IMR-90 (cell line): ENCODE measurements at regions not wholly inside any gene's neighbourhood (a gene's known extent, or its start where the extent isn't known, plus 50 kb on each side); places are given as distances from the start of the nearest gene placed in this dataset.

Experiments used
- ATAC-seq: fragments of 200-7000 bp; cut with Tn5 transposase; 2 replicates; pipeline ENCODE4 v1.9.1; 2020; ENCODE audit warnings: low read depth, mild to moderate bottlenecking, moderate library complexity
- BruUV-seq: library from RNA; stranded (reverse); fragments of 400-500 nt; replicated peaks from 2 replicates; lab custom pipeline; 2021; lab: Mats Ljungman, UMichigan
- CTCF ChIA-PET: fragments of 300-600 bp; formaldehyde crosslinking; extraction: SDS; loops from one replicate; lab custom pipeline; 2021; ENCODE audit warnings: antibody characterized with exemption; lab: Yijun Ruan, JAX
- POLR2A ChIA-PET: fragments of 300-600 bp; sonication (Branson Sonifier 250); formaldehyde crosslinking; loops from one replicate; lab custom pipeline; 2022; ENCODE audit warnings: antibody characterized with exemption; ENCODE audit not compliant: unreplicated experiment; lab: Charles Lee
- DNase-seq: peaks from one replicate; pipeline ENCODE4 v3.0.0; 2013
- H2AFZ ChIP-seq: replicated peaks from 2 replicates; pipeline ENCODE3; 2013; ENCODE audit warnings: low read length, mild to moderate bottlenecking; ENCODE audit not compliant: poor library complexity
- H2AK5ac ChIP-seq: 2 replicates; pipeline ENCODE4 v1.6.1; 2013; ENCODE audit warnings: low read depth, low read length, inconsistent platforms
- H2AK9ac ChIP-seq: replicated peaks from 2 replicates; pipeline ENCODE3; 2013; ENCODE audit warnings: mild to moderate bottlenecking, low read depth, low read length, moderate library complexity; ENCODE audit not compliant: poor library complexity
- H2BK120ac ChIP-seq: 2 replicates; pipeline ENCODE4 v1.6.1; 2013; ENCODE audit warnings: low read depth, low read length, inconsistent platforms
- H2BK15ac ChIP-seq: 3 replicates; pipeline ENCODE4 v1.6.1; 2013; ENCODE audit warnings: low read depth, low read length, inconsistent platforms
- H2BK20ac ChIP-seq: 2 replicates; pipeline ENCODE4 v1.6.1; 2013; ENCODE audit warnings: low read depth, mild to moderate bottlenecking, inconsistent platforms, low read length, moderate library complexity
- H2BK5ac ChIP-seq: 2 replicates; pipeline ENCODE4 v1.6.1; 2013; ENCODE audit warnings: mild to moderate bottlenecking, low read depth, low read length, inconsistent platforms; ENCODE audit not compliant: poor library complexity, severe bottlenecking
- H3K14ac ChIP-seq: replicated peaks from 2 replicates; pipeline ENCODE4 v1.6.1; 2013; ENCODE audit warnings: low read depth, low read length, inconsistent platforms
- H3K18ac ChIP-seq: 2 replicates; pipeline ENCODE4 v1.6.1; 2013; ENCODE audit warnings: low read depth, low read length, control low read depth
- H3K23ac ChIP-seq: 2 replicates; pipeline ENCODE4 v1.6.1; 2013; ENCODE audit warnings: low read depth, low read length, inconsistent platforms
- H3K27ac ChIP-seq: 2 replicates; pipeline ENCODE4 v1.5.1; 2013; ENCODE audit warnings: mild to moderate bottlenecking, control low read depth, low read length; ENCODE audit not compliant: insufficient read depth
- H3K27me3 ChIP-seq: 2 replicates; pipeline ENCODE4 v1.6.1; 2013; ENCODE audit warnings: low read length; ENCODE audit not compliant: control insufficient read depth, insufficient read depth
- H3K36me3 ChIP-seq: 2 replicates; pipeline ENCODE4 v1.6.1; 2013; ENCODE audit warnings: low read length, mixed read lengths; ENCODE audit not compliant: control insufficient read depth, insufficient read depth
- H3K4ac ChIP-seq: 2 replicates; pipeline ENCODE4 v1.6.1; 2013; ENCODE audit warnings: low read depth, low read length, inconsistent platforms
- H3K4me1 ChIP-seq: 2 replicates; pipeline ENCODE4 v1.6.1; 2013; ENCODE audit warnings: low read length, mixed read lengths; ENCODE audit not compliant: control insufficient read depth, insufficient read depth
- H3K4me2 ChIP-seq: 2 replicates; pipeline ENCODE4 v1.6.1; 2013; ENCODE audit warnings: low read depth, mild to moderate bottlenecking, control low read depth, low read length, moderate library complexity
- H3K4me3 ChIP-seq: 2 replicates; pipeline ENCODE4 v1.5.1; 2013; ENCODE audit warnings: low read depth, mild to moderate bottlenecking, control low read depth, low read length, moderate library complexity; ENCODE audit not compliant: insufficient read depth
- H3K56ac ChIP-seq: 2 replicates; pipeline ENCODE4 v1.6.1; 2013; ENCODE audit warnings: low read length, inconsistent platforms; ENCODE audit not compliant: insufficient read depth; ENCODE audit errors: extremely low read depth
- H3K79me1 ChIP-seq, 2 experiments: 2 replicates each; pipeline ENCODE4 v1.6.1; 2013; ENCODE audit warnings: low read length in 2 of 2, inconsistent platforms in 1 of 2, low read depth in 1 of 2
- H3K9ac ChIP-seq: 2 replicates; pipeline ENCODE4 v1.6.1; 2013; ENCODE audit warnings: low read depth, low read length, control low read depth
- H3K9me1 ChIP-seq: 2 replicates; pipeline ENCODE4 v1.6.1; 2013; ENCODE audit warnings: low read length, inconsistent platforms; ENCODE audit not compliant: insufficient read depth
- H3K9me3 ChIP-seq: 2 replicates; pipeline ENCODE4 v1.6.1; 2013; ENCODE audit warnings: low read length; ENCODE audit not compliant: control insufficient read depth, insufficient read depth
- H4K20me1 ChIP-seq: 2 replicates; pipeline ENCODE4 v1.6.1; 2013; ENCODE audit warnings: low read length, inconsistent platforms; ENCODE audit not compliant: insufficient read depth
- H4K5ac ChIP-seq: 2 replicates; pipeline ENCODE4 v1.6.1; 2013; ENCODE audit warnings: mild to moderate bottlenecking, low read depth, low read length, control low read depth
- H4K8ac ChIP-seq, 2 experiments: 2 replicates each; pipeline ENCODE4 v1.6.1; 2013; ENCODE audit warnings: low read depth in 2 of 2, low read length in 2 of 2, control low read depth in 1 of 2, inconsistent platforms in 1 of 2
- H4K91ac ChIP-seq: 2 replicates; pipeline ENCODE4 v1.6.1; 2013; ENCODE audit warnings: low read depth, low read length, inconsistent platforms; ENCODE audit not compliant: insufficient read depth
- BHLHE40 ChIP-seq: fragments of 150-350 bp; IDR thresholded peaks from 2 replicates; pipeline ENCODE4 v1.6.1; 2016; ENCODE audit warnings: mild to moderate bottlenecking, low read depth, low read length
- CEBPB ChIP-seq: IDR thresholded peaks from 2 replicates; pipeline ENCODE4 v1.6.1; 2012; ENCODE audit warnings: low read depth, low read length, improper control_type of control experiment
- CHD1 ChIP-seq: IDR thresholded peaks from 2 replicates; pipeline ENCODE4 v1.6.1; 2012; ENCODE audit warnings: low read depth, low read length, improper control_type of control experiment
- CTCF ChIP-seq: conservative IDR thresholded peaks from 2 replicates; pipeline ENCODE4 v1.5.1; 2012; ENCODE audit warnings: mild to moderate bottlenecking, low read depth, low read length, improper control_type of control experiment
- ELK1 ChIP-seq: fragments of 150-350 bp; IDR thresholded peaks from 2 replicates; pipeline ENCODE4 v1.6.1; 2016; ENCODE audit warnings: low read depth, mild to moderate bottlenecking, low read length, moderate library complexity, borderline replicate concordance
- FOS ChIP-seq: fragments of 150-350 bp; IDR thresholded peaks from 2 replicates; pipeline ENCODE4 v1.6.1; 2016; ENCODE audit warnings: low read depth, low read length
- MAFK ChIP-seq: IDR thresholded peaks from 2 replicates; pipeline ENCODE4 v1.6.1; 2012; ENCODE audit warnings: low read depth, low read length, improper control_type of control experiment
- MAZ ChIP-seq: IDR thresholded peaks from 2 replicates; pipeline ENCODE4 v1.6.1; 2012; ENCODE audit warnings: low read depth, mild to moderate bottlenecking, low read length, improper control_type of control experiment, moderate library complexity, borderline replicate concordance
- MXI1 ChIP-seq: IDR thresholded peaks from 2 replicates; pipeline ENCODE4 v1.6.1; 2012; ENCODE audit warnings: low read depth, mild to moderate bottlenecking, low read length, moderate library complexity, borderline replicate concordance
- NFE2L2 ChIP-seq: fragments of 150-350 bp; IDR thresholded peaks from 2 replicates; pipeline ENCODE4 v1.6.1; 2016; ENCODE audit warnings: low read depth, mild to moderate bottlenecking, low read length
- POLR2A ChIP-seq: IDR thresholded peaks from 2 replicates; pipeline ENCODE4 v1.6.1; 2012; ENCODE audit warnings: mild to moderate bottlenecking, low read depth, low read length
- RAD21 ChIP-seq: IDR thresholded peaks from 2 replicates; pipeline ENCODE4 v1.6.1; 2012; ENCODE audit warnings: low read length, improper control_type of control experiment
- RCOR1 ChIP-seq: IDR thresholded peaks from 2 replicates; pipeline ENCODE4 v1.6.1; 2012; ENCODE audit warnings: mild to moderate bottlenecking, low read length, improper control_type of control experiment; ENCODE audit not compliant: insufficient replicate concordance
- RFX5 ChIP-seq: IDR thresholded peaks from 2 replicates; pipeline ENCODE4 v1.8.0; 2012; ENCODE audit warnings: low read depth, mild to moderate bottlenecking, low read length, moderate library complexity
- SMC3 ChIP-seq: fragments of 150-350 bp; IDR thresholded peaks from 2 replicates; pipeline ENCODE4 v1.6.1; 2016; ENCODE audit warnings: low read depth, mild to moderate bottlenecking, antibody characterized with exemption, low read length, moderate library complexity
- USF2 ChIP-seq: fragments of 150-350 bp; IDR thresholded peaks from 2 replicates; pipeline ENCODE4 v1.6.1; 2017; ENCODE audit warnings: mild to moderate bottlenecking, antibody characterized with exemption, low read length, low read depth
- WGBS, 2 experiments: methylation state at CpG; one replicate each; pipeline versions ENCODE4 v1.1.5 to v1.1.7; 2013; ENCODE audit warnings: missing lambda C conversion rate in 2 of 2; ENCODE audit not compliant: insufficient read length in 1 of 2; ENCODE audit errors: extremely low coverage in 2 of 2; 5-methylcytosine and 5-hydroxymethylcytosine counted together
- dilution Hi-C: fragments of 300-500 bp; cut with HindIII; formaldehyde crosslinking; loops from one replicate; pipeline ENCODE4 v1.14.3; 2018; ENCODE audit warnings: low sequenced_read_pairs; ENCODE audit not compliant: unreplicated experiment
- in situ Hi-C: fragments of 300-500 bp; cut with MboI; formaldehyde crosslinking; loops from 3 replicates; pipeline ENCODE4 v1.14.3; 2019; ENCODE audit warnings: low sequenced_read_pairs, inconsistent platforms, mixed read lengths
- intact Hi-C: fragments of 100-400 bp; cut with micrococcal nuclease; formaldehyde crosslinking; loops from 2 replicates; pipeline ENCODE4 v1.10.0; 2022

GRCh38 chr6:91710342-91710741, 1123.5 kb upstream of the MAP3K7 start:
- H3K27me3 ChIP-seq: no peaks in the 10 kb centered on the region
- H2BK20ac ChIP-seq: no peak overlapping the region
- ChIA-PET CTCF (no interaction called here), POLR2A (no interaction called here)
- intact Hi-C loops: no loop called here
- H4K20me1 ChIP-seq: no peaks in the 10 kb centered on the region
- no TSS peak for BruUV-seq
- ATAC-seq: no peak
- no peak overlapping the region for H3K4me3 ChIP-seq
- H3K4me2 ChIP-seq: no peak overlapping the region
- H3K18ac ChIP-seq: no peak overlapping the region
- no peak overlapping the region for H4K91ac ChIP-seq
- no peak overlapping the region for H2BK15ac ChIP-seq
- H4K5ac ChIP-seq: no peak overlapping the region
- dilution Hi-C loops: no loop called here
- H2AK5ac ChIP-seq: no peak overlapping the region
- no peaks in the 10 kb centered on the region for H3K79me1 ChIP-seq
- H4K8ac ChIP-seq: no peak overlapping the region
- no peak overlapping the region for H3K23ac ChIP-seq
- DNase-seq: no peak
- H3K36me3 ChIP-seq: no peaks in the 10 kb centered on the region
- no peak overlapping the region for H3K9ac ChIP-seq
- H3K4me1 ChIP-seq: no peaks in the 10 kb centered on the region
- H2AFZ ChIP-seq: no peak overlapping the region
- no peaks in the 10 kb centered on the region for H3K9me3 ChIP-seq
- no peak overlapping the region for H2BK120ac ChIP-seq
- no peak overlapping the region for H3K14ac ChIP-seq
- no peak overlapping the region for H3K56ac ChIP-seq
- H3K4ac ChIP-seq: no peak overlapping the region
- no peaks in the 10 kb centered on the region for H3K9me1 ChIP-seq
- WGBS, 2 experiments: no CpG with 5 or more reads among the region's 2 CpGs
- H2BK5ac ChIP-seq: no peak overlapping the region
- H2AK9ac ChIP-seq: no peak overlapping the region
- in situ Hi-C loops: no loop called here
- no peak for TF ChIP-seq CTCF
- no peak for TF ChIP-seq RCOR1
- TF ChIP-seq SMC3: no peak
- no peak for TF ChIP-seq MAFK
- no peak for TF ChIP-seq CHD1
- TF ChIP-seq ELK1: no peak
- no peak for TF ChIP-seq MAZ
- no peak for TF ChIP-seq NFE2L2
- TF ChIP-seq CEBPB: no peak
- no peak for TF ChIP-seq RAD21
- TF ChIP-seq POLR2A: no peak
- no peak for TF ChIP-seq FOS
- TF ChIP-seq RFX5: no peak
- TF ChIP-seq USF2: no peak
- TF ChIP-seq BHLHE40: no peak
- TF ChIP-seq MXI1: no peak
- no peak overlapping the region for H3K27ac ChIP-seq
